Heart left ventricle (tissue), 16 donors: ENCODE measurements at regions not wholly inside any gene's neighbourhood (a gene's known extent, or its start where the extent isn't known, plus 50 kb on each side); places are given as distances from the start of the nearest gene placed in this dataset.

Source experiments
- ATAC-seq, 4 donors: fragments of 200-7000 bp; cut with Tn5 transposase; one replicate each; pipeline ENCODE4 v1.9.1; 2020 to 2022; ENCODE audit warnings: moderate library complexity in 4 of 4, mild to moderate bottlenecking in 3 of 4, moderate number of reproducible peaks in 1 of 4
- DNase-seq, 5 donors: peaks; one replicate each; pipeline ENCODE4 v3.0.0-alpha.2; 2020
- H3K27ac ChIP-seq, 12 donors: fragments of 200-600 bp; sonication (generic) in 4 of 12; one replicate each; pipeline versions ENCODE4 v1.5.0 to v1.8.0; 2016 to 2022; ENCODE audit warnings: mild to moderate bottlenecking in 2 of 12
- H3K27me3 ChIP-seq, 9 donors: fragments of 200-600 bp; sonication (generic) in 2 of 9; one replicate each; pipeline versions ENCODE4 v1.5.1 to v1.8.0; 2016 to 2022; ENCODE audit warnings: mild to moderate bottlenecking in 3 of 9
- H3K36me3 ChIP-seq, 9 donors: fragments of 200-600 bp; sonication (generic) in 2 of 9; one replicate each; pipeline versions ENCODE4 v1.5.0 to v1.8.0; 2018 to 2022; ENCODE audit warnings: mild to moderate bottlenecking in 2 of 9
- H3K4me1 ChIP-seq, 12 donors: fragments of 200-600 bp; sonication (generic) in 4 of 12; one replicate each; pipeline versions ENCODE4 v1.5.0 to v1.8.0; 2016 to 2022; ENCODE audit warnings: mild to moderate bottlenecking in 3 of 12
- H3K4me3 ChIP-seq, 12 donors: fragments of 200-600 bp; sonication (generic) in 4 of 12; one replicate each; pipeline versions ENCODE4 v1.5.0 to v1.8.0; 2017 to 2022; ENCODE audit warnings: mild to moderate bottlenecking in 9 of 12, moderate library complexity in 4 of 12
- H3K9me3 ChIP-seq, 12 donors: fragments of 200-600 bp; sonication (generic) in 4 of 12; one replicate each; pipeline versions ENCODE4 v1.5.0 to v1.8.0; 2016 to 2022; ENCODE audit warnings: mild to moderate bottlenecking in 1 of 12
- POLR2A ChIP-seq, 2 donors: fragments of 450-650 bp; IDR thresholded peaks; one replicate each; pipeline ENCODE4 v1.6.1; 2017; ENCODE audit warnings: antibody characterized with exemption in 2 of 2, mild to moderate bottlenecking in 2 of 2, moderate library complexity in 2 of 2
- WGBS, 4 donors: extraction: QIAGEN DNeasy Blood & Tissue Kit in 2 of 4; methylation state at CpG; one replicate each; pipeline versions ENCODE4 v1.1.5 to v1.1.7; 2013 to 2018; 5-methylcytosine and 5-hydroxymethylcytosine counted together
- intact Hi-C, 10 donors: fragments of 100-400 bp; cut with DNase I; formaldehyde crosslinking; loops; one replicate each; pipeline versions ENCODE4 v1.11.1 to v1.14.2; 2022
- TF ChIP-seq, protein P1 (sequence below), 12 donors: fragments of 200-600 bp; sonication (generic) in 4 of 12; IDR thresholded peaks; one replicate each; pipeline versions ENCODE4 v1.5.0 to v1.8.0; 2018 to 2022; ENCODE audit warnings: antibody characterized with exemption in 12 of 12, mild to moderate bottlenecking in 5 of 12
- donor health status: ischemic (EF 13 %, LVEDD 7.1; RV severe dilation, severe dysfunction).
- donor health status: healthy with polysubstance abuse.
- donor health status: DM: no; HTN: yes; CAD: no.
- donor health status: DM: no; HTN: no; CAD: no.
- donor health status: ischemic (EF 25% LVEDD 6.9; RV normal size, moderate dysfunction).
- donor health status: ischemic (EF 25% LVEDD 5.7; RV mildly dilated, moderate dysfunction).
- donor health status: healthy.
- donor health status: DM: yes; HTN: yes; CAD: no.
- donor health status: ischemic (EF 35%, LVEDD 5.7; RV mildly dilated, moderate dysfunction).
- donor health status: nonischemic (EF 11% LVEDD 7.7; RV severe dilation, severe dysfunction).
- donor health status: DM: yes; HTN: yes; CAD: no.
- donor health status: PGD.
- donor health status: ischemic (EF 29% LVEDD 5.4; RV normal size, mild dysfunction).
- donor health status: nonischemic (EF 23%, LVEDD 6.1; RV moderate dilation, normal function).

DNA sequence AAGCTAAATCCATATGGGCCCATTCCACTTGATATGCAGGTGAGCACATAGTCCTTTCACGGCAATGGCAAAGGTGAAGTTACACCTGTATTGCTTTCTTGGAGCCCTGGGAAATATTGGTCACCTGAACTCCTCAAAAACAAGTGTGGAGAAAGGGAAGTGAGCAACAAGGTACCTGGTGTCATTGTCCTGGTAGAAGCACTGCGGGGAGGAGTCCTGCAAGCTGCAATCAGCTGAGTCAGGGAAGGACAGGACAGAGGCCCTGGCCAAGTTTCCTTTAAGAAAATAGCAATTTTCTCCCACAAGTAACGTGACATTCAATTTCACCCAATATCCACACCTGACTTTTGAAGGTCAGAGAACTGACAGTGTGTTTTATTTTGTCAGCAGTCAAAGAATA is 389.1 kb downstream of the IRS2 start:
- ATAC-seq (no peak), DNase-seq (no peak)
- H3K4me3 ChIP-seq = no peak overlapping the region
- no peaks in the 10 kb centered on the region for H3K9me3 ChIP-seq
- H3K27ac ChIP-seq = no peak overlapping the region
- intact Hi-C loops = no loop called here
- 83 to 90% (median 84%) methylated on average over 3 of the region's 3 CpGs for WGBS, 4 donors
- H3K4me1 ChIP-seq = peaks cover 0 to 11% (median 0%) of the 10 kb centered on the region in 12 donors
- H3K36me3 ChIP-seq = no peaks in the 10 kb centered on the region
- TF ChIP-seq POLR2A (IDR thresholded peaks at IDR 0.05) = no peak
- H3K27me3 ChIP-seq = no peaks in the 10 kb centered on the region

- no peak for ATAC-seq
- H3K27me3 ChIP-seq = no peaks in the 10 kb centered on the region
- 84 to 92% (median 90%) methylated on average over 9 of the region's 9 CpGs for WGBS, 4 donors
- H3K4me1 ChIP-seq = peaks cover 0 to 11% (median 0%) of the 10 kb centered on the region in 12 donors
- H3K27ac ChIP-seq = no peak overlapping the region
- no peak for DNase-seq
- intact Hi-C loops = no loop called here
- no peak overlapping the region for H3K4me3 ChIP-seq
- H3K9me3 ChIP-seq = no peaks in the 10 kb centered on the region
- TF ChIP-seq, protein P1, sequence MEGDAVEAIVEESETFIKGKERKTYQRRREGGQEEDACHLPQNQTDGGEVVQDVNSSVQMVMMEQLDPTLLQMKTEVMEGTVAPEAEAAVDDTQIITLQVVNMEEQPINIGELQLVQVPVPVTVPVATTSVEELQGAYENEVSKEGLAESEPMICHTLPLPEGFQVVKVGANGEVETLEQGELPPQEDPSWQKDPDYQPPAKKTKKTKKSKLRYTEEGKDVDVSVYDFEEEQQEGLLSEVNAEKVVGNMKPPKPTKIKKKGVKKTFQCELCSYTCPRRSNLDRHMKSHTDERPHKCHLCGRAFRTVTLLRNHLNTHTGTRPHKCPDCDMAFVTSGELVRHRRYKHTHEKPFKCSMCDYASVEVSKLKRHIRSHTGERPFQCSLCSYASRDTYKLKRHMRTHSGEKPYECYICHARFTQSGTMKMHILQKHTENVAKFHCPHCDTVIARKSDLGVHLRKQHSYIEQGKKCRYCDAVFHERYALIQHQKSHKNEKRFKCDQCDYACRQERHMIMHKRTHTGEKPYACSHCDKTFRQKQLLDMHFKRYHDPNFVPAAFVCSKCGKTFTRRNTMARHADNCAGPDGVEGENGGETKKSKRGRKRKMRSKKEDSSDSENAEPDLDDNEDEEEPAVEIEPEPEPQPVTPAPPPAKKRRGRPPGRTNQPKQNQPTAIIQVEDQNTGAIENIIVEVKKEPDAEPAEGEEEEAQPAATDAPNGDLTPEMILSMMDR (IDR thresholded peaks at IDR 0.05) = no peak
- TF ChIP-seq POLR2A (IDR thresholded peaks at IDR 0.05) = no peak
- H3K36me3 ChIP-seq = no peaks in the 10 kb centered on the region
Measured at GRCh38 chr13:109396266-109396665, 390.1 kb downstream of the IRS2 start.

GRCh38 chr13:109395014-109395413 is 391.4 kb downstream of the IRS2 start:
- no peak overlapping the region for H3K4me3 ChIP-seq
- no peaks in the 10 kb centered on the region for H3K9me3 ChIP-seq
- DNase-seq (no peak), ATAC-seq (no peak)
- no peaks in the 10 kb centered on the region for H3K36me3 ChIP-seq
- intact Hi-C loops = no loop called here
- WGBS, 4 donors = 45 to 75% (median 69%) methylated on average over 5 of the region's 5 CpGs
- peaks cover 0 to 3% (median 0%) of the 10 kb centered on the region in 9 donors for H3K27me3 ChIP-seq
- TF ChIP-seq, protein P1 (IDR thresholded peaks at IDR 0.05) = no peak
- TF ChIP-seq POLR2A (IDR thresholded peaks at IDR 0.05) = no peak
- peaks cover 0 to 8% (median 0%) of the 10 kb centered on the region in 12 donors for H3K4me1 ChIP-seq
- H3K27ac ChIP-seq = no peak overlapping the region

- WGBS, 4 donors = 85 to 90% (median 88%) methylated on average over 8 of the region's 8 CpGs
- Histone ChIP-seq H3K9me3 (no peaks in the 10 kb centered on the region), H3K4me1 (peaks cover 0 to 8% (median 0%) of the 10 kb centered on the region in 12 donors), H3K27ac (no peak overlapping the region), H3K4me3 (no peak overlapping the region), H3K36me3 (no peaks in the 10 kb centered on the region), H3K27me3 (peaks cover 0 to 3% (median 0%) of the 10 kb centered on the region in 9 donors)
- ATAC-seq = no peak
- TF ChIP-seq POLR2A (IDR thresholded peaks at IDR 0.05) = no peak
- TF ChIP-seq, protein P1 (IDR thresholded peaks at IDR 0.05) = no peak
- intact Hi-C loops = no loop called here
- DNase-seq = no peak
Measured at GRCh38 chr13:109394311-109394988, 391.9 kb downstream of the IRS2 start.

DNA sequence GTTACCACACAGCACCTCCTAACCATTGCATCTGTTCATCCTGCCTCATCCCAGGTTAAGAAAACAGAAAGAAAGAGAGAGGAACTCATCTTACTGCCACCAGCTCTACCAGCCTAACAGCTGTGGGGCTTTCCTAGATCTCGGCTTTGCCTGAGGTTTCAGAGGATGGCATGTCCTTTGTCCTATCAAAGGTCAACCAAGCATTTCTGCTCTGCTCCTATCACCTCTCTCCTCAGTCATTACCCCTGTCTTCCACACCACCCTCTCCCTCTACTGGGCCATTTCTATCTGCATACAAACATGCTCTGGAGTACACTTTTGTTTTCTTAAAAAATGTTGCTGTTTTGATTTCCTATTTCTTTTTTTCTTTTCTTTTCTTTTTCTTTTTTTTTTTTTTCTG is 393.3 kb downstream of the IRS2 start:
- ATAC-seq (no peak), DNase-seq (no peak)
- peaks cover 0 to 8% (median 0%) of the 10 kb centered on the region in 12 donors for H3K4me1 ChIP-seq
- TF ChIP-seq, protein P1 (IDR thresholded peaks at IDR 0.05) = no peak
- TF ChIP-seq POLR2A (IDR thresholded peaks at IDR 0.05) = no peak
- H3K4me3 ChIP-seq = no peak overlapping the region
- no peak overlapping the region for H3K27ac ChIP-seq
- no peaks in the 10 kb centered on the region for H3K9me3 ChIP-seq
- peaks cover 0 to 3% (median 0%) of the 10 kb centered on the region in 9 donors for H3K27me3 ChIP-seq
- intact Hi-C loops = no loop called here
- H3K36me3 ChIP-seq = no peaks in the 10 kb centered on the region
- 41 to 65% (median 50%) methylated on average over 1 of the region's 1 CpG for WGBS, 4 donors
